Ishikawa (cell line): ENCODE measurements at regions not wholly inside any gene's neighbourhood (a gene's known extent, or its start where the extent isn't known, plus 50 kb on each side); places are given as distances from the start of the nearest gene placed in this dataset.

Experiments used
- CEBPB ChIP-seq: IDR thresholded peaks from 2 replicates; pipeline ENCODE4 v1.6.1; 2012
- CREB1 ChIP-seq: IDR thresholded peaks from 2 replicates; pipeline ENCODE4 v1.6.1; 2012; ENCODE audit warnings: low read depth
- EGR1 ChIP-seq: IDR thresholded peaks from 2 replicates; pipeline ENCODE4 v1.6.1; 2012
- EP300 ChIP-seq: IDR thresholded peaks from 2 replicates; pipeline ENCODE4 v1.6.1; 2012; ENCODE audit warnings: borderline replicate concordance
- FOXM1 ChIP-seq: IDR thresholded peaks from 2 replicates; pipeline ENCODE4 v1.6.1; 2012; ENCODE audit warnings: low read depth, borderline replicate concordance
- NFIC ChIP-seq: IDR thresholded peaks from 2 replicates; pipeline ENCODE4 v1.6.1; 2012
- RAD21 ChIP-seq: IDR thresholded peaks from 2 replicates; pipeline ENCODE4 v1.6.1; 2012; ENCODE audit warnings: low read depth
- TAF1 ChIP-seq: IDR thresholded peaks from 2 replicates; pipeline ENCODE4 v1.6.1; 2012; ENCODE audit warnings: low read depth, mild to moderate bottlenecking
- TCF12 ChIP-seq: IDR thresholded peaks from 2 replicates; pipeline ENCODE4 v1.6.1; 2012; ENCODE audit warnings: low read depth
- TEAD4 ChIP-seq: IDR thresholded peaks from 2 replicates; pipeline ENCODE4 v1.6.1; 2012
- YY1 ChIP-seq: IDR thresholded peaks from 2 replicates; pipeline ENCODE4 v1.6.1; 2012; ENCODE audit warnings: low read depth
- ZBTB7A ChIP-seq: IDR thresholded peaks from 2 replicates; pipeline ENCODE4 v1.6.1; 2012; ENCODE audit warnings: low read depth
- TF ChIP-seq, protein P1 (sequence below): IDR thresholded peaks from 2 replicates; pipeline ENCODE4 v1.6.1; 2012
- TF ChIP-seq, protein P2 (sequence below): IDR thresholded peaks from 2 replicates; pipeline ENCODE4 v1.6.1; 2012; ENCODE audit warnings: low read depth, mild to moderate bottlenecking
- TF ChIP-seq, protein P3 (sequence below): IDR thresholded peaks from 2 replicates; pipeline ENCODE4 v1.6.1; 2012

DNA sequence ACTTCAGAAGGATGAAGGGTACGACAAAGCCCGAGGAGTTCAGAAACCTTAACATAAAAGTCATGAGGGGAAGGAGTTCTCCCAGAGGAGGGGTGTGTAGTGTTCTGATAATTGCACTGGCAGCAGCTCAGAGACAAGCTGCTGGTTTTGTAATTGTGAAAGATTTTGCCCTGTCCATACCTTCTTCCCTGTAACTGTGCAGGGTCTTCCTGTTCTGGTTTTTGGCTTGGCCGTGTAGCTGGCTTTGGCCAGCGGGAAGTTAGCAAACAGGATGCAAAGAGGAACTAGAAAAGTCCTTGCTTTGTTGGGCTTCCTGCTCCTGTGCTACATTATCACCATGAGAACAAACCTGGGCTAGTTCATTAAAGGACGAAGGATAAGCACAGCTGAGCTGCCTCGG lies 160.8 kb downstream of the LPIN1 start:
- no peak for TF ChIP-seq RAD21

DNA sequence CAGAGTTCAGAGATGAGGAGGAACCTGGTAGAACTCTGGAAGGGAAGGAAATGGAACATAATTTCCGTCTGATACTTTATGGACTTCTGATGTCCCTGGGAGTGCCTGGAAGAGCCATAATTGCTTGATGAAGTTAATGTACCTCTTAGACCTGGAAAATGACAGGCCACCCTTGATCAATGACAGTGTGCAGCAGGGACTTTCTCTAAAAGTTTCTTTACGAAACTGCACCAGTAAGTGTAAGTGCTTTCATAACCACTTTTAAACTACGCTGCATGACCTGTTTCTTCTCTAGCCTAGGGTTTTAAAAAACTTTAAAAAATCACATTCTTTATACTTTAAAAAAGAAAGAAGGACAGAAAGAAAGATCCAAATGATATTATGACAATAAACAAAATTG lies 164.5 kb downstream of the LPIN1 start:
- TF ChIP-seq CREB1, result no peak
- no peak for TF ChIP-seq CEBPB
- no peak for TF ChIP-seq TEAD4
- no peak for TF ChIP-seq RAD21
- TF ChIP-seq, protein P1, sequence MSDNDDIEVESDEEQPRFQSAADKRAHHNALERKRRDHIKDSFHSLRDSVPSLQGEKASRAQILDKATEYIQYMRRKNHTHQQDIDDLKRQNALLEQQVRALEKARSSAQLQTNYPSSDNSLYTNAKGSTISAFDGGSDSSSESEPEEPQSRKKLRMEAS, result no peak
- TF ChIP-seq TAF1, result no peak
- TF ChIP-seq NFIC, result no peak
- TF ChIP-seq, protein P2, sequence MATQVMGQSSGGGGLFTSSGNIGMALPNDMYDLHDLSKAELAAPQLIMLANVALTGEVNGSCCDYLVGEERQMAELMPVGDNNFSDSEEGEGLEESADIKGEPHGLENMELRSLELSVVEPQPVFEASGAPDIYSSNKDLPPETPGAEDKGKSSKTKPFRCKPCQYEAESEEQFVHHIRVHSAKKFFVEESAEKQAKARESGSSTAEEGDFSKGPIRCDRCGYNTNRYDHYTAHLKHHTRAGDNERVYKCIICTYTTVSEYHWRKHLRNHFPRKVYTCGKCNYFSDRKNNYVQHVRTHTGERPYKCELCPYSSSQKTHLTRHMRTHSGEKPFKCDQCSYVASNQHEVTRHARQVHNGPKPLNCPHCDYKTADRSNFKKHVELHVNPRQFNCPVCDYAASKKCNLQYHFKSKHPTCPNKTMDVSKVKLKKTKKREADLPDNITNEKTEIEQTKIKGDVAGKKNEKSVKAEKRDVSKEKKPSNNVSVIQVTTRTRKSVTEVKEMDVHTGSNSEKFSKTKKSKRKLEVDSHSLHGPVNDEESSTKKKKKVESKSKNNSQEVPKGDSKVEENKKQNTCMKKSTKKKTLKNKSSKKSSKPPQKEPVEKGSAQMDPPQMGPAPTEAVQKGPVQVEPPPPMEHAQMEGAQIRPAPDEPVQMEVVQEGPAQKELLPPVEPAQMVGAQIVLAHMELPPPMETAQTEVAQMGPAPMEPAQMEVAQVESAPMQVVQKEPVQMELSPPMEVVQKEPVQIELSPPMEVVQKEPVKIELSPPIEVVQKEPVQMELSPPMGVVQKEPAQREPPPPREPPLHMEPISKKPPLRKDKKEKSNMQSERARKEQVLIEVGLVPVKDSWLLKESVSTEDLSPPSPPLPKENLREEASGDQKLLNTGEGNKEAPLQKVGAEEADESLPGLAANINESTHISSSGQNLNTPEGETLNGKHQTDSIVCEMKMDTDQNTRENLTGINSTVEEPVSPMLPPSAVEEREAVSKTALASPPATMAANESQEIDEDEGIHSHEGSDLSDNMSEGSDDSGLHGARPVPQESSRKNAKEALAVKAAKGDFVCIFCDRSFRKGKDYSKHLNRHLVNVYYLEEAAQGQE, result no peak
- TF ChIP-seq FOXM1, result no peak
- no peak for TF ChIP-seq YY1
- TF ChIP-seq EGR1, result no peak
- TF ChIP-seq, protein P3, sequence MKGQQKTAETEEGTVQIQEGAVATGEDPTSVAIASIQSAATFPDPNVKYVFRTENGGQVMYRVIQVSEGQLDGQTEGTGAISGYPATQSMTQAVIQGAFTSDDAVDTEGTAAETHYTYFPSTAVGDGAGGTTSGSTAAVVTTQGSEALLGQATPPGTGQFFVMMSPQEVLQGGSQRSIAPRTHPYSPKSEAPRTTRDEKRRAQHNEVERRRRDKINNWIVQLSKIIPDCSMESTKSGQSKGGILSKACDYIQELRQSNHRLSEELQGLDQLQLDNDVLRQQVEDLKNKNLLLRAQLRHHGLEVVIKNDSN, result no peak
- TF ChIP-seq ZBTB7A, result no peak

DNA sequence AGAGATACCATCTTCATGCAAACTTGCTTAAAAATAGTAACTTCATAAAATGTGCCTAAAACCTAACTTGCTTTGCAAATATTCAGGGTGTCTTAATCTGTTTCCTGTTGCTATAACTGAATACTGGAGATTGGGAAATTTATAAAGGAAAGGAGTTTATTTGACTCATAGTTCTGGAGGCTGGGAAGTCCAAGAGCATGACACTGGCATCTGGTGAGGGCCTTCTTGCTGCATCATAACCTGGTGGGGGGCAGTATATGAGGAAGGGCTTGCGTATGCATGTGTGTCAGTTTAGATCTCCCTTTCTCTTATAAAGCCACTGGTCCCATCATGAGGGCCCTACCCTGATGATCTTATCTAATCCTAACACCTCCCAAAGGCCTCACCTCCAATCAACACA lies 166.5 kb downstream of the LPIN1 start:
- TF ChIP-seq CREB1 (no peak), TAF1 (no peak), EP300 (no peak), EGR1 (no peak), FOXM1 (no peak)
- TF ChIP-seq, protein P1, result no peak

DNA sequence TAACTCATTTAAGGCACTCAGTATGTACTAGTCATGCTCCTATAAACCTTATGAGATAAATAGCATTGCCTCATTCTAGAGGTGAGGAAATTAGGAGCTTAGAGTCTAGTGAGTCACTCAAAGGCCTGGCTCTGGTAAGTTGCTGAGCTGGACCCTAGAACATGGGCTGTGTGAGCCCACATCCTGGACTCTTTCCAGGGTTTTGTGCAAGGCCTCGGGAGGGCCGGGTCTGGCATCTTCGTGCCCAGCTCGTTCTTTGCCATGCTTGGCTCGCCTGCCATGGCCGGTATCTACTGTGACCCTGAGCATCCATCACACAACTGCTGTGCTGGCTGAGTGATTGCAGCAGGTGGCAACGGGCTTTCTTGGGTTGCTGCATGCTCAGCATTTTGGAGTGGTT lies 168.0 kb downstream of the LPIN1 start:
- TF ChIP-seq, protein P1, result no peak
- TF ChIP-seq RAD21 (no peak), TCF12 (no peak), EGR1 (no peak), CREB1 (no peak), NFIC (no peak), ZBTB7A (no peak), EP300 (no peak), YY1 (no peak), TEAD4 (no peak), FOXM1 (no peak), TAF1 (no peak), CEBPB (no peak)
- TF ChIP-seq, protein P2, result no peak
- TF ChIP-seq, protein P3, result no peak

DNA sequence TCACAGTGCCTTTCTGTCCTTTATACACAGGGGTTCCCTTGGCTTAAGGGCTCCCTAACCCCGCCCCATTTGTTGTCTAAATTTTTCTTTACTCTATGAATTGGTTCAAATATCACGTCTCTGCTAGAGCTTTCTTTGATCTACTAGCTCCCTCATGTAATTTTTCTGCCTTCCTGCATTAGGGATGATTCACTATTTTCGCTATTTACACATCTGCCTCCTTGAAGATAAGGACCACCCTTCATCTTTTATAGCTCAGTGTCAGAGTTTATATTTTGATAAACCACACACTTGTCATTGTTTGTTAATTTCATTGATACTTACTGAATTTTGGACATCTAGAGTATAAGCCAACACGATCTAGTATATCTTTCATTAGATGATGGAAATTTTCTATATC lies 169.2 kb downstream of the LPIN1 start:
- TF ChIP-seq TCF12 (no peak), CEBPB (no peak), FOXM1 (no peak), EP300 (no peak), CREB1 (no peak), YY1 (no peak), ZBTB7A (no peak), NFIC (no peak), TAF1 (no peak), EGR1 (no peak), TEAD4 (no peak), RAD21 (no peak)
- TF ChIP-seq, protein P2, result no peak
- TF ChIP-seq, protein P1, result no peak
- TF ChIP-seq, protein P3, result no peak
